H1 (cell line): ENCODE measurements at regions not wholly inside any gene's neighbourhood (a gene's known extent, or its start where the extent isn't known, plus 50 kb on each side); places are given as distances from the start of the nearest gene placed in this dataset.
"Not testable (repeated sequence)": the region's sequence is repeated elsewhere in the genome, so short reads cannot be mapped to it uniquely, and the experiment has no call there.

ENCODE experiments used
- CTCF ChIA-PET: fragments of 300-600 bp; sonication (Branson Sonifier 250); formaldehyde crosslinking; loops from one replicate; lab custom pipeline; 2021; ENCODE audit not compliant: partially characterized antibody; lab: Charles Lee
- POLR2A ChIA-PET: fragments of 300-600 bp; sonication (Branson Sonifier 250); formaldehyde crosslinking; loops from one replicate; lab custom pipeline; 2021; ENCODE audit warnings: inconsistent platforms; ENCODE audit not compliant: partially characterized antibody; lab: Charles Lee
- DNase-seq, 2 experiments: peaks; one replicate each; pipeline versions ENCODE4 v3.0.0 to v3.0.0-alpha.2; 2010 to 2022; ENCODE audit warnings: low spot score in 2 of 2, low read depth in 1 of 2, mixed read lengths in 1 of 2
- FAIRE-seq: peaks from 2 replicates; lab custom pipeline; 2011; peaks lifted over from hg19 to GRCh38; lab: Jason Lieb, UNC
- H2AFZ ChIP-seq: 2 replicates; pipeline ENCODE4 v1.8.1; 2012; ENCODE audit warnings: low read length, inconsistent platforms
- H2AK5ac ChIP-seq: 2 replicates; pipeline ENCODE4 v1.6.1; 2013; ENCODE audit warnings: low read depth, low read length
- H2BK120ac ChIP-seq: replicated peaks from 2 replicates; pipeline ENCODE3; 2013; ENCODE audit warnings: low read depth, low read length, inconsistent platforms
- H2BK12ac ChIP-seq: 2 replicates; pipeline ENCODE4 v1.6.1; 2013; ENCODE audit warnings: low read depth, low read length
- H2BK15ac ChIP-seq: 2 replicates; pipeline ENCODE4 v1.6.1; 2013; ENCODE audit warnings: low read length
- H2BK20ac ChIP-seq: 2 replicates; pipeline ENCODE4 v1.6.1; 2013; ENCODE audit warnings: low read length
- H2BK5ac ChIP-seq: 2 replicates; pipeline ENCODE4 v1.6.1; 2013; ENCODE audit warnings: low read depth, low read length
- H3K14ac ChIP-seq: 2 replicates; pipeline ENCODE4 v1.6.1; 2013; ENCODE audit warnings: inconsistent platforms; ENCODE audit not compliant: insufficient read length
- H3K18ac ChIP-seq: 2 replicates; pipeline ENCODE4 v1.6.1; 2013; ENCODE audit warnings: low read length; ENCODE audit errors: extremely low read depth
- H3K23ac ChIP-seq: 2 replicates; pipeline ENCODE4 v1.6.1; 2013; ENCODE audit warnings: inconsistent platforms; ENCODE audit not compliant: insufficient read length
- H3K23me2 ChIP-seq: 2 replicates; pipeline ENCODE4 v1.6.1; 2013; ENCODE audit warnings: low read depth, low read length
- H3K27ac ChIP-seq: 2 replicates; pipeline ENCODE4 v1.6.1; 2011; ENCODE audit warnings: low read depth, low read length, inconsistent platforms
- H3K27me3 ChIP-seq, 4 experiments: replicated peaks in 1 of 4; 1 replicate in 1 of 4; 2 replicates in 3 of 4; pipeline versions ENCODE4 v1.6.1 to v1.8.1; 2011 to 2013; ENCODE audit warnings: low read length in 3 of 4, mild to moderate bottlenecking in 3 of 4, inconsistent platforms in 2 of 4, mixed read lengths in 2 of 4, moderate library complexity in 1 of 4; ENCODE audit not compliant: control insufficient read depth in 3 of 4, insufficient read depth in 3 of 4; ENCODE audit errors: extremely low read depth in 1 of 4
- H3K36me3 ChIP-seq, 4 experiments: 2 replicates each; pipeline versions ENCODE4 v1.6.1 to v1.8.1; 2011 to 2013; ENCODE audit warnings: mild to moderate bottlenecking in 4 of 4, low read length in 3 of 4, moderate library complexity in 2 of 4, control low read depth in 1 of 4, inconsistent platforms in 1 of 4; ENCODE audit not compliant: insufficient read depth in 4 of 4, control insufficient read depth in 2 of 4
- H3K4ac ChIP-seq: replicated peaks from 2 replicates; pipeline ENCODE3; 2013; ENCODE audit warnings: low read length, low read depth, mixed read lengths, inconsistent platforms; ENCODE audit not compliant: insufficient read length
- H3K4me1 ChIP-seq, 4 experiments: replicated peaks in 1 of 4; 1 replicate in 1 of 4; 2 replicates in 3 of 4; pipeline versions ENCODE4 v1.6.1 to v1.8.1; 2011 to 2013; ENCODE audit warnings: low read length in 3 of 4, inconsistent platforms in 2 of 4, mixed read lengths in 1 of 4; ENCODE audit not compliant: insufficient read depth in 4 of 4, control insufficient read depth in 3 of 4
- H3K4me2 ChIP-seq, 2 experiments: 2 replicates each; pipeline versions ENCODE4 v1.6.1 to v1.8.1; 2011 to 2013; ENCODE audit warnings: low read depth in 2 of 2, low read length in 2 of 2, control low read depth in 1 of 2, inconsistent platforms in 1 of 2, mild to moderate bottlenecking in 1 of 2; ENCODE audit not compliant: insufficient read depth in 1 of 2
- H3K4me3 ChIP-seq, 4 experiments: fragments of 200-600, 300-600 bp in 1 of 4; sonication (generic), shearing (Covaris generic), sonication (Bioruptor Twin) in 1 of 4; 2 replicates each; pipeline versions ENCODE4 v1.5.1 to v1.8.1; 2011 to 2016; ENCODE audit warnings: low read length in 4 of 4, low read depth in 3 of 4, control low read depth in 2 of 4, inconsistent platforms in 2 of 4, mild to moderate bottlenecking in 2 of 4, mixed read lengths in 1 of 4, moderate library complexity in 1 of 4; ENCODE audit not compliant: insufficient read depth in 2 of 4; ENCODE audit errors: extremely low read depth in 1 of 4
- H3K56ac ChIP-seq: replicated peaks from 2 replicates; pipeline ENCODE3; 2013; ENCODE audit warnings: low read depth, mild to moderate bottlenecking, mixed read lengths, low read length, inconsistent platforms; ENCODE audit not compliant: insufficient read length
- H3K79me1 ChIP-seq: 2 replicates; pipeline ENCODE4 v1.6.1; 2013; ENCODE audit warnings: low read depth, low read length, control low read depth
- H3K79me2 ChIP-seq, 2 experiments: 2 replicates each; pipeline versions ENCODE4 v1.6.1 to v1.8.1; 2012 to 2013; ENCODE audit warnings: low read length in 2 of 2, mild to moderate bottlenecking in 2 of 2, inconsistent platforms in 1 of 2; ENCODE audit not compliant: insufficient read depth in 2 of 2, control insufficient read depth in 1 of 2
- H3K9ac ChIP-seq, 4 experiments: replicated peaks in 1 of 4; 1 replicate in 1 of 4; 2 replicates in 3 of 4; pipeline versions ENCODE4 v1.6.1 to v1.8.1; 2011 to 2013; ENCODE audit warnings: low read depth in 3 of 4, low read length in 3 of 4, control low read depth in 2 of 4, mild to moderate bottlenecking in 2 of 4, moderate library complexity in 2 of 4, inconsistent platforms in 1 of 4; ENCODE audit errors: extremely low read depth in 1 of 4
- H3K9me3 ChIP-seq, 2 experiments: 2 replicates each; pipeline versions ENCODE4 v1.6.1 to v1.8.1; 2012 to 2013; ENCODE audit warnings: mild to moderate bottlenecking in 2 of 2, moderate library complexity in 2 of 2, control low read depth in 1 of 2, inconsistent platforms in 1 of 2, low read depth in 1 of 2, low read length in 1 of 2, mixed read lengths in 1 of 2; ENCODE audit not compliant: insufficient read depth in 2 of 2
- H4K20me1 ChIP-seq, 2 experiments: replicated peaks in 1 of 2; 2 replicates each; pipeline versions ENCODE3 to v1.8.1; 2011 to 2013; ENCODE audit warnings: inconsistent platforms in 2 of 2, low read length in 2 of 2, mild to moderate bottlenecking in 1 of 2; ENCODE audit not compliant: insufficient read depth in 2 of 2, control insufficient read depth in 1 of 2
- H4K5ac ChIP-seq: 2 replicates; pipeline ENCODE4 v1.6.1; 2013; ENCODE audit warnings: low read length, low read depth, mixed read lengths, inconsistent platforms; ENCODE audit not compliant: insufficient read length
- H4K8ac ChIP-seq: 2 replicates; pipeline ENCODE4 v1.8.0; 2013; ENCODE audit warnings: mild to moderate bottlenecking, moderate library complexity, low read length, inconsistent platforms; ENCODE audit not compliant: insufficient read depth; ENCODE audit errors: extremely low read depth
- H4K91ac ChIP-seq: replicated peaks from 2 replicates; pipeline ENCODE3; 2013; ENCODE audit warnings: low read length, mixed read lengths, inconsistent platforms; ENCODE audit not compliant: insufficient read length
- WGBS, 2 experiments: shearing (Covaris generic) in 1 of 2; methylation state at CpG; one replicate each; pipeline versions ENCODE4 v1.1.6 to v1.1.7; 2013 to 2015; ENCODE audit warnings: low lambda C conversion rate in 2 of 2, mixed read lengths in 2 of 2, inconsistent platforms in 1 of 2, low coverage in 1 of 2, missing lambda C conversion rate in 1 of 2; ENCODE audit not compliant: insufficient replicate concordance in 2 of 2, insufficient coverage in 1 of 2, insufficient read length in 1 of 2; ENCODE audit errors: extremely low coverage in 1 of 2, missing lambda C conversion rate in 1 of 2; 5-methylcytosine and 5-hydroxymethylcytosine counted together

- H4K8ac ChIP-seq, H4K91ac ChIP-seq, H3K79me1 ChIP-seq, POLR2A ChIA-PET, H3K18ac ChIP-seq, H3K79me2 ChIP-seq, H3K4me1 ChIP-seq, H3K4ac ChIP-seq, H2BK120ac ChIP-seq, H3K23ac ChIP-seq, H3K4me2 ChIP-seq, H2BK20ac ChIP-seq, H3K14ac ChIP-seq, H2AFZ ChIP-seq, H2AK5ac ChIP-seq, H3K23me2 ChIP-seq, H3K9me3 ChIP-seq, H4K5ac ChIP-seq, H3K27ac ChIP-seq, H4K20me1 ChIP-seq, H3K4me3 ChIP-seq, H2BK5ac ChIP-seq, DNase-seq, H3K9ac ChIP-seq, H3K56ac ChIP-seq, FAIRE-seq, H2BK15ac ChIP-seq, H2BK12ac ChIP-seq, H3K36me3 ChIP-seq, CTCF ChIA-PET: not testable (repeated sequence)
- peaks cover 10 to 23% (median 19%) of the 10 kb centered on the region in 4 experiments for H3K27me3 ChIP-seq
- 92% methylated on average over 3 of the region's 3 CpGs; no CpG with 5 or more reads in 1 of the 2 experiments for WGBS, 2 experiments
Observed at GRCh38 chr16:59331708-59332107, 597.6 kb upstream of the GOT2 start.
